Liver (tissue), 8 donors: ENCODE measurements at regions not wholly inside any gene's neighbourhood (a gene's known extent, or its start where the extent isn't known, plus 50 kb on each side); places are given as distances from the start of the nearest gene placed in this dataset.

Experiments
- DNase-seq: peaks from one replicate; pipeline ENCODE4 v3.0.0-alpha.2; 2017; ENCODE audit warnings: low spot score
- H3K27ac ChIP-seq, 2 donors: one replicate each; pipeline ENCODE4 v1.7.0; 2013; ENCODE audit warnings: inconsistent platforms in 2 of 2, low read length in 2 of 2, control low read depth in 1 of 2, low read depth in 1 of 2, mild to moderate bottlenecking in 1 of 2
- H3K27me3 ChIP-seq, 4 donors: one replicate each; pipeline versions ENCODE4 v1.6.1 to v1.7.0; 2013; ENCODE audit warnings: low read length in 3 of 4, inconsistent platforms in 1 of 4, mild to moderate bottlenecking in 1 of 4, moderate library complexity in 1 of 4; ENCODE audit not compliant: control insufficient read depth in 4 of 4, insufficient read depth in 4 of 4
- H3K36me3 ChIP-seq, 4 donors: one replicate each; pipeline versions ENCODE4 v1.6.1 to v1.7.0; 2013; ENCODE audit warnings: low read length in 3 of 4, mild to moderate bottlenecking in 3 of 4, low read depth in 1 of 4, moderate library complexity in 1 of 4; ENCODE audit not compliant: control insufficient read depth in 4 of 4, insufficient read depth in 3 of 4
- H3K4me1 ChIP-seq, 4 donors: one replicate each; pipeline versions ENCODE4 v1.6.1 to v1.7.0; 2013; ENCODE audit warnings: low read length in 3 of 4, mild to moderate bottlenecking in 3 of 4, moderate library complexity in 1 of 4; ENCODE audit not compliant: control insufficient read depth in 4 of 4, insufficient read depth in 4 of 4
- H3K4me3 ChIP-seq, 3 donors: one replicate each; pipeline versions ENCODE4 v1.6.1 to v1.7.0; 2013; ENCODE audit warnings: low read length in 3 of 3, control low read depth in 1 of 3, low read depth in 1 of 3, mild to moderate bottlenecking in 1 of 3
- H3K9ac ChIP-seq, 2 donors: one replicate each; pipeline ENCODE4 v1.7.0; 2013; ENCODE audit warnings: low read length in 2 of 2, mild to moderate bottlenecking in 2 of 2, moderate library complexity in 2 of 2, control low read depth in 1 of 2, low read depth in 1 of 2
- H3K9me3 ChIP-seq, 4 donors: one replicate each; pipeline versions ENCODE4 v1.6.1 to v1.7.0; 2013; ENCODE audit warnings: low read length in 3 of 4; ENCODE audit not compliant: control insufficient read depth in 4 of 4
- CTCF ChIP-seq: fragments of 150-350 bp; IDR thresholded peaks from 2 replicates; pipeline ENCODE4 v1.5.1; 2017; ENCODE audit warnings: improper control_type of control experiment, low read depth, low read length; ENCODE audit not compliant: missing input control
- EGR1 ChIP-seq, 2 donors: IDR thresholded peaks; 2 replicates each; pipeline ENCODE4 v1.6.1; 2016 to 2018; ENCODE audit warnings: antibody characterized with exemption in 2 of 2, low read depth in 2 of 2
- FOXA1 ChIP-seq: IDR thresholded peaks from 2 replicates; pipeline ENCODE4 v1.6.1; 2016; ENCODE audit warnings: antibody characterized with exemption
- FOXA2 ChIP-seq: IDR thresholded peaks from 2 replicates; pipeline ENCODE4 v1.6.1; 2016; ENCODE audit warnings: antibody characterized with exemption
- GABPA ChIP-seq, 2 donors: IDR thresholded peaks in 1 of 2; conservative IDR thresholded peaks in 1 of 2; 2 replicates each; pipeline ENCODE4 v1.6.1; 2016; ENCODE audit warnings: antibody characterized with exemption in 2 of 2, mild to moderate bottlenecking in 1 of 2, moderate library complexity in 1 of 2
- HNF4A ChIP-seq, 2 donors: conservative IDR thresholded peaks; 2 replicates each; pipeline ENCODE4 v1.6.1; 2016; ENCODE audit warnings: antibody characterized with exemption in 2 of 2, mild to moderate bottlenecking in 2 of 2
- JUND ChIP-seq, 2 donors: IDR thresholded peaks; 2 replicates each; pipeline ENCODE4 v1.6.1; 2016; ENCODE audit warnings: antibody characterized with exemption in 2 of 2
- MAX ChIP-seq: IDR thresholded peaks from 2 replicates; pipeline ENCODE4 v1.6.1; 2016; ENCODE audit warnings: antibody characterized with exemption
- NR2F2 ChIP-seq: IDR thresholded peaks from 2 replicates; pipeline ENCODE4 v1.6.1; 2016; ENCODE audit warnings: antibody characterized with exemption
- RAD21 ChIP-seq, 2 donors: IDR thresholded peaks; 2 replicates each; pipeline ENCODE4 v1.6.1; 2016; ENCODE audit warnings: antibody characterized with exemption in 2 of 2, mild to moderate bottlenecking in 2 of 2
- REST ChIP-seq: IDR thresholded peaks from 2 replicates; pipeline ENCODE4 v1.6.1; 2016; ENCODE audit warnings: antibody characterized with exemption, mild to moderate bottlenecking
- RXRA ChIP-seq, 2 donors: IDR thresholded peaks; 2 replicates each; pipeline ENCODE4 v1.6.1; 2017 to 2018; ENCODE audit warnings: antibody characterized with exemption in 2 of 2, mild to moderate bottlenecking in 1 of 2
- SP1 ChIP-seq: IDR thresholded peaks from 2 replicates; pipeline ENCODE4 v1.6.1; 2018; ENCODE audit warnings: antibody characterized with exemption, mild to moderate bottlenecking
- TAF1 ChIP-seq: conservative IDR thresholded peaks from 2 replicates; pipeline ENCODE4 v1.6.1; 2016; ENCODE audit warnings: antibody characterized with exemption, mild to moderate bottlenecking
- YY1 ChIP-seq: IDR thresholded peaks from 2 replicates; pipeline ENCODE4 v1.6.1; 2016; ENCODE audit warnings: antibody characterized with exemption, mild to moderate bottlenecking
- WGBS: extraction: QIAGEN DNeasy Blood & Tissue Kit; methylation state at CpG from one replicate; pipeline ENCODE4 v1.1.7; 2013; 5-methylcytosine and 5-hydroxymethylcytosine counted together
- donor health status: healthy.
- donor health status: healthy.
- donor health status: healthy.
- donor health status: healthy.
- donor health status: healthy.

GRCh38 chr4:4752025-4752424, 107.4 kb upstream of the MSX1 start:
- H3K27ac ChIP-seq = no peak overlapping the region
- H3K36me3 ChIP-seq = no peaks in the 10 kb centered on the region
- H3K4me3 ChIP-seq = no peak overlapping the region
- TF ChIP-seq RXRA (IDR thresholded peaks at IDR 0.05) = no peak
- no peak for TF ChIP-seq FOXA1
- no peak for TF ChIP-seq HNF4A (conservative IDR thresholded peaks at IDR 0.05)
- TF ChIP-seq MAX = no peak
- TF ChIP-seq SP1 = no peak
- no peak for TF ChIP-seq EGR1 (IDR thresholded peaks at IDR 0.05; ENCODE audit: low read depth in 2 of 2)
- no peak for TF ChIP-seq NR2F2
- no peak for TF ChIP-seq REST
- no peak for TF ChIP-seq YY1
- TF ChIP-seq RAD21 (IDR thresholded peaks at IDR 0.05) = no peak
- no peak for TF ChIP-seq JUND (IDR thresholded peaks at IDR 0.05)
- no peak for TF ChIP-seq GABPA (IDR thresholded peaks at IDR 0.05 in 1 of 2, conservative IDR thresholded peaks at IDR 0.05 in 1 of 2)
- TF ChIP-seq CTCF = no peak
- TF ChIP-seq TAF1 = no peak
- TF ChIP-seq FOXA2 = no peak
- no peak overlapping the region for H3K9ac ChIP-seq
- 82% methylated on average over 12 of the region's 12 CpGs for WGBS
- no peaks in the 10 kb centered on the region for H3K9me3 ChIP-seq
- H3K27me3 ChIP-seq = peaks cover 0 to 3% (median 0%) of the 10 kb centered on the region in 4 donors
- H3K4me1 ChIP-seq = no peaks in the 10 kb centered on the region
- DNase-seq = no peak

- Histone ChIP-seq H3K36me3 (no peaks in the 10 kb centered on the region), H3K27me3 (peaks cover 0 to 3% (median 0%) of the 10 kb centered on the region in 4 donors), H3K4me1 (no peaks in the 10 kb centered on the region), H3K27ac (no peak overlapping the region), H3K9ac (no peak overlapping the region), H3K4me3 (no peak overlapping the region), H3K9me3 (peaks cover 0 to 5% (median 1%) of the 10 kb centered on the region in 4 donors)
- TF ChIP-seq REST = no peak
- TF ChIP-seq GABPA (IDR thresholded peaks at IDR 0.05 in 1 of 2, conservative IDR thresholded peaks at IDR 0.05 in 1 of 2) = no peak
- TF ChIP-seq CTCF = no peak
- TF ChIP-seq FOXA1 = no peak
- 80% methylated on average over 7 of the region's 7 CpGs for WGBS
- no peak for DNase-seq
These were observed 109.3 kb upstream of the MSX1 start for GRCh38 chr4:4750187-4750586.
